ENCODE measurements at regions not wholly inside any gene's neighbourhood (a gene's known extent, or its start where the extent isn't known, plus 50 kb on each side); places are given as distances from the start of the nearest gene placed in this dataset.

- no peaks in the 10 kb centered on the region for H3K36me3 ChIP-seq (ENCODE audit: low read length)
- H3K9ac ChIP-seq (ENCODE audit: low read length) = no peak overlapping the region
- H3F3A ChIP-seq (ENCODE audit: insufficient read depth) = no peaks in the 10 kb centered on the region
- no peaks in the 10 kb centered on the region for H3K9me3 ChIP-seq (ENCODE audit: insufficient read depth, low read length)
- no peaks in the 10 kb centered on the region for H3K9me2 ChIP-seq (replicated peaks; ENCODE audit: insufficient read depth, low read length)
- H2AFZ ChIP-seq (ENCODE audit: low read depth, low read length, severe bottlenecking) = no peak overlapping the region
- no peak overlapping the region for H3K27ac ChIP-seq (ENCODE audit: low read depth, low read length)
- no peaks in the 10 kb centered on the region for H4K20me1 ChIP-seq (ENCODE audit: low read depth, low read length)
- no peak overlapping the region for H3K4me2 ChIP-seq (ENCODE audit: low read depth, low read length, poor library complexity, severe bottlenecking)
- no peak for TF ChIP-seq EZH2phosphoT487 (conservative IDR thresholded peaks at IDR 0.05; ENCODE audit: low read length)
- TF ChIP-seq, protein P1, sequence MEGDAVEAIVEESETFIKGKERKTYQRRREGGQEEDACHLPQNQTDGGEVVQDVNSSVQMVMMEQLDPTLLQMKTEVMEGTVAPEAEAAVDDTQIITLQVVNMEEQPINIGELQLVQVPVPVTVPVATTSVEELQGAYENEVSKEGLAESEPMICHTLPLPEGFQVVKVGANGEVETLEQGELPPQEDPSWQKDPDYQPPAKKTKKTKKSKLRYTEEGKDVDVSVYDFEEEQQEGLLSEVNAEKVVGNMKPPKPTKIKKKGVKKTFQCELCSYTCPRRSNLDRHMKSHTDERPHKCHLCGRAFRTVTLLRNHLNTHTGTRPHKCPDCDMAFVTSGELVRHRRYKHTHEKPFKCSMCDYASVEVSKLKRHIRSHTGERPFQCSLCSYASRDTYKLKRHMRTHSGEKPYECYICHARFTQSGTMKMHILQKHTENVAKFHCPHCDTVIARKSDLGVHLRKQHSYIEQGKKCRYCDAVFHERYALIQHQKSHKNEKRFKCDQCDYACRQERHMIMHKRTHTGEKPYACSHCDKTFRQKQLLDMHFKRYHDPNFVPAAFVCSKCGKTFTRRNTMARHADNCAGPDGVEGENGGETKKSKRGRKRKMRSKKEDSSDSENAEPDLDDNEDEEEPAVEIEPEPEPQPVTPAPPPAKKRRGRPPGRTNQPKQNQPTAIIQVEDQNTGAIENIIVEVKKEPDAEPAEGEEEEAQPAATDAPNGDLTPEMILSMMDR (IDR thresholded peaks at IDR 0.05; ENCODE audit: insufficient read depth, low read length, poor library complexity, severe bottlenecking) = no peak
- no peaks in the 10 kb centered on the region for H3K79me2 ChIP-seq (ENCODE audit: insufficient read depth, low read length)
- no peaks in the 10 kb centered on the region for H3K27me3 ChIP-seq (ENCODE audit: low read length)
- H3K4me3 ChIP-seq (ENCODE audit: insufficient read depth, low read length, poor library complexity, severe bottlenecking) = no peak overlapping the region
Observed at GRCh38 chr13:107811233-107812013, 403.9 kb downstream of the LIG4 start.

DNA sequence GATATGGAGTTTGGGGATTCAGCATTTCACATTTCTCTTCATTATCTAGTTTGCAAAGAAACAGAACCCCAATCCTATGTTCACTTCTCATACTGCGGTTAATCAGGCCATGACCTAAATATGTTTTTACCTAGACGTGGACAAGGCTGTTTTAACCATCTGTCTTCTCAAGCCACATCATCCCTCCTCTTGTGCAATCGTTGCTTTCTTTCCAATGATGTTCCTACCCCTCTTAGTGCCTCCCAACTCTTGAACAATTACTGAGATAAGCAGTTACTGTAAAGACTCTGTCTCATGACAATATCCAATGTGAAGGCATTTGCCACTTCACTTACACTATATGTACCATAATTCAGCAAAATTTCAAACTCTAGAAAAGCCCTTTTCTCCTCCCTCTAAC is 406.2 kb downstream of the LIG4 start:
- Histone ChIP-seq H3F3A (ENCODE audit: insufficient read depth) (no peaks in the 10 kb centered on the region), H3K9me2 (replicated peaks; ENCODE audit: insufficient read depth, low read length) (no peaks in the 10 kb centered on the region), H3K27me3 (ENCODE audit: low read length) (no peaks in the 10 kb centered on the region; the same call in 1 of the 2 replicates), H3K4me3 (ENCODE audit: insufficient read depth, low read length, poor library complexity, severe bottlenecking) (no peak overlapping the region), H4K20me1 (ENCODE audit: low read depth, low read length) (no peaks in the 10 kb centered on the region), H3K27ac (ENCODE audit: low read depth, low read length) (no peak overlapping the region), H3K36me3 (ENCODE audit: low read length) (no peaks in the 10 kb centered on the region), H3K9ac (ENCODE audit: low read length) (no peak overlapping the region), H3K4me2 (ENCODE audit: low read depth, low read length, poor library complexity, severe bottlenecking) (no peak overlapping the region), H3K79me2 (ENCODE audit: insufficient read depth, low read length) (no peaks in the 10 kb centered on the region), H2AFZ (ENCODE audit: low read depth, low read length, severe bottlenecking) (no peak overlapping the region), H3K9me3 (ENCODE audit: insufficient read depth, low read length) (no peaks in the 10 kb centered on the region)
- TF ChIP-seq, protein P1 (IDR thresholded peaks at IDR 0.05; ENCODE audit: insufficient read depth, low read length, poor library complexity, severe bottlenecking) = no peak
- TF ChIP-seq EZH2phosphoT487 (conservative IDR thresholded peaks at IDR 0.05; ENCODE audit: low read length) = no peak

GRCh38 chr13:107808389-107808788 is 406.9 kb downstream of the LIG4 start:
- H3K4me2 ChIP-seq (ENCODE audit: low read depth, low read length, poor library complexity, severe bottlenecking) = no peak overlapping the region

More at GRCh38 chr13:107808389-107808788, 406.9 kb downstream of the LIG4 start:
- Histone ChIP-seq H3K9me3 (ENCODE audit: insufficient read depth, low read length) (no peaks in the 10 kb centered on the region), H3K9me2 (replicated peaks; ENCODE audit: insufficient read depth, low read length) (no peaks in the 10 kb centered on the region), H3K36me3 (ENCODE audit: low read length) (no peaks in the 10 kb centered on the region), H3K27ac (ENCODE audit: low read depth, low read length) (no peak overlapping the region), H3K27me3 (ENCODE audit: low read length) (no peaks in the 10 kb centered on the region; the same call in 1 of the 2 replicates), H3K9ac (ENCODE audit: low read length) (no peak overlapping the region), H4K20me1 (ENCODE audit: low read depth, low read length) (no peaks in the 10 kb centered on the region), H2AFZ (ENCODE audit: low read depth, low read length, severe bottlenecking) (no peak overlapping the region), H3K4me3 (ENCODE audit: insufficient read depth, low read length, poor library complexity, severe bottlenecking) (no peak overlapping the region), H3F3A (ENCODE audit: insufficient read depth) (no peaks in the 10 kb centered on the region), H3K79me2 (ENCODE audit: insufficient read depth, low read length) (no peaks in the 10 kb centered on the region)
- no peak for TF ChIP-seq EZH2phosphoT487 (conservative IDR thresholded peaks at IDR 0.05; ENCODE audit: low read length)
- TF ChIP-seq, protein P1 (IDR thresholded peaks at IDR 0.05; ENCODE audit: insufficient read depth, low read length, poor library complexity, severe bottlenecking) = no peak

Data from SU-DHL-6 (cell line).